PC-9 (cell line): ENCODE measurements at regions not wholly inside any gene's neighbourhood (a gene's known extent, or its start where the extent isn't known, plus 50 kb on each side); places are given as distances from the start of the nearest gene placed in this dataset.

Experiments used
- BruUV-seq: library from RNA; stranded (reverse); fragments of 400-500 nt; replicated peaks from 2 replicates; lab custom pipeline; 2021; lab: Mats Ljungman, UMichigan
- CTCF ChIA-PET: fragments of 300-600 bp; sonication (Branson Sonifier 250); formaldehyde crosslinking; loops from one replicate; lab custom pipeline; 2022; ENCODE audit warnings: antibody characterized with exemption; lab: Charles Lee
- POLR2A ChIA-PET: fragments of 300-600 bp; sonication (Branson Sonifier 250); formaldehyde crosslinking; loops from one replicate; lab custom pipeline; 2022; ENCODE audit warnings: antibody characterized with exemption; ENCODE audit not compliant: unreplicated experiment; lab: Charles Lee
- DNase-seq, 2 experiments: peaks; one replicate each; pipeline versions ENCODE4 v3.0.0 to v3.0.0-alpha.2; 2015 to 2022; ENCODE audit warnings: mixed read lengths in 1 of 2
- H2AFZ ChIP-seq: fragments of 200-600 bp; sonication (generic); 2 replicates; pipeline ENCODE4 v1.8.1; 2017; ENCODE audit warnings: antibody characterized with exemption
- H3F3A ChIP-seq: fragments of 200-600 bp; sonication (generic); 2 replicates; pipeline ENCODE4 v1.8.1; 2017; ENCODE audit warnings: antibody characterized with exemption, mild to moderate bottlenecking, low read depth; ENCODE audit not compliant: insufficient read depth
- H3K27ac ChIP-seq: fragments of 200-600 bp; sonication (generic); 2 replicates; pipeline ENCODE4 v1.6.1; 2016; ENCODE audit warnings: mixed run types
- H3K27me3 ChIP-seq: fragments of 200-600 bp; sonication (generic); 2 replicates; pipeline ENCODE4 v1.6.1; 2016; ENCODE audit warnings: low read depth, mixed run types; ENCODE audit not compliant: insufficient read depth
- H3K36me3 ChIP-seq: fragments of 200-600 bp; sonication (generic); 2 replicates; pipeline ENCODE4 v1.6.1; 2016; ENCODE audit warnings: low read depth, mixed run types
- H3K4me1 ChIP-seq: fragments of 200-600 bp; sonication (generic); replicated peaks from 2 replicates; pipeline ENCODE4 v1.6.1; 2016; ENCODE audit warnings: mixed run types; ENCODE audit not compliant: insufficient read depth
- H3K4me2 ChIP-seq: fragments of 200-600 bp; sonication (generic); 2 replicates; pipeline ENCODE4 v1.6.1; 2017; ENCODE audit warnings: mixed run types
- H3K4me3 ChIP-seq: fragments of 200-600 bp; sonication (generic); 2 replicates; pipeline ENCODE4 v1.6.1; 2016; ENCODE audit warnings: mixed run types
- H3K79me2 ChIP-seq: fragments of 200-600 bp; sonication (generic); 2 replicates; pipeline ENCODE4 v1.6.1; 2017; ENCODE audit warnings: low read depth, mixed run types
- H3K9me2 ChIP-seq: fragments of 200-600 bp; sonication (generic); 2 replicates; pipeline ENCODE4 v1.8.1; 2017; ENCODE audit warnings: mild to moderate bottlenecking; ENCODE audit not compliant: insufficient read depth
- H3K9me3 ChIP-seq: fragments of 200-600 bp; sonication (generic); 2 replicates; pipeline ENCODE4 v1.8.1; 2016; ENCODE audit warnings: low read depth; ENCODE audit not compliant: insufficient read depth
- H4K20me1 ChIP-seq: fragments of 200-600 bp; sonication (generic); 2 replicates; pipeline ENCODE4 v1.8.1; 2017; ENCODE audit not compliant: insufficient read depth
- CTCF ChIP-seq: fragments of 200-600 bp; sonication (generic); conservative IDR thresholded peaks from 2 replicates; pipeline ENCODE4 v1.6.1; 2017; ENCODE audit warnings: mixed run types, antibody characterized with exemption, mild to moderate bottlenecking, moderate library complexity
- EZH2 ChIP-seq: fragments of 200-600 bp; sonication (generic); IDR thresholded peaks from 2 replicates; pipeline ENCODE4 v1.8.0; 2017; ENCODE audit warnings: antibody characterized with exemption, low read depth
- intact Hi-C: fragments of 100-400 bp; cut with micrococcal nuclease; formaldehyde crosslinking; loops from one replicate; pipeline ENCODE4 v1.10.0; 2022; ENCODE audit not compliant: unreplicated experiment

- no peaks in the 10 kb centered on the region for H3K36me3 ChIP-seq
- peaks cover 51% of the 10 kb centered on the region for H3K27me3 ChIP-seq
- ChIA-PET CTCF (no interaction called here), POLR2A (no interaction called here)
- no peaks in the 10 kb centered on the region for H4K20me1 ChIP-seq
- intact Hi-C loops = no loop called here
- no peak overlapping the region for H3K4me2 ChIP-seq
- no peak overlapping the region for H3K27ac ChIP-seq
- no peak overlapping the region for H3K4me3 ChIP-seq
- BruUV-seq = no TSS peak
- TF ChIP-seq EZH2 (no peak), CTCF (no peak)
- no peak overlapping the region for H2AFZ ChIP-seq
- H3K9me2 ChIP-seq = no peaks in the 10 kb centered on the region
- no peaks in the 10 kb centered on the region for H3K4me1 ChIP-seq
- H3K79me2 ChIP-seq = no peaks in the 10 kb centered on the region
- no peaks in the 10 kb centered on the region for H3K9me3 ChIP-seq
- no peak for DNase-seq
- peaks cover 5% of the 10 kb centered on the region; the same call in 1 of the 2 replicates for H3F3A ChIP-seq
Observed at GRCh38 chrX:1111601-1112300, 100.7 kb downstream of the CRLF2 start.

- H3F3A ChIP-seq = peaks cover 5% of the 10 kb centered on the region; the same call in 1 of the 2 replicates
- no peak overlapping the region for H3K4me2 ChIP-seq
- no peaks in the 10 kb centered on the region for H3K36me3 ChIP-seq
- TF ChIP-seq EZH2 (no peak), CTCF (no peak)
- H3K9me3 ChIP-seq = no peaks in the 10 kb centered on the region
- H3K27ac ChIP-seq = no peak overlapping the region
- BruUV-seq = no TSS peak
- no peaks in the 10 kb centered on the region for H3K4me1 ChIP-seq
- peaks cover 56% of the 10 kb centered on the region for H3K27me3 ChIP-seq
- no peak overlapping the region for H3K4me3 ChIP-seq
- ChIA-PET CTCF (no interaction called here), POLR2A (no interaction called here)
- no peak overlapping the region for H2AFZ ChIP-seq
- no peaks in the 10 kb centered on the region for H4K20me1 ChIP-seq
- intact Hi-C loops = no loop called here
- DNase-seq = no peak
- no peaks in the 10 kb centered on the region for H3K9me2 ChIP-seq
- H3K79me2 ChIP-seq = no peaks in the 10 kb centered on the region
Observed at GRCh38 chrX:1109580-1110119, 102.8 kb downstream of the CRLF2 start.

DNA sequence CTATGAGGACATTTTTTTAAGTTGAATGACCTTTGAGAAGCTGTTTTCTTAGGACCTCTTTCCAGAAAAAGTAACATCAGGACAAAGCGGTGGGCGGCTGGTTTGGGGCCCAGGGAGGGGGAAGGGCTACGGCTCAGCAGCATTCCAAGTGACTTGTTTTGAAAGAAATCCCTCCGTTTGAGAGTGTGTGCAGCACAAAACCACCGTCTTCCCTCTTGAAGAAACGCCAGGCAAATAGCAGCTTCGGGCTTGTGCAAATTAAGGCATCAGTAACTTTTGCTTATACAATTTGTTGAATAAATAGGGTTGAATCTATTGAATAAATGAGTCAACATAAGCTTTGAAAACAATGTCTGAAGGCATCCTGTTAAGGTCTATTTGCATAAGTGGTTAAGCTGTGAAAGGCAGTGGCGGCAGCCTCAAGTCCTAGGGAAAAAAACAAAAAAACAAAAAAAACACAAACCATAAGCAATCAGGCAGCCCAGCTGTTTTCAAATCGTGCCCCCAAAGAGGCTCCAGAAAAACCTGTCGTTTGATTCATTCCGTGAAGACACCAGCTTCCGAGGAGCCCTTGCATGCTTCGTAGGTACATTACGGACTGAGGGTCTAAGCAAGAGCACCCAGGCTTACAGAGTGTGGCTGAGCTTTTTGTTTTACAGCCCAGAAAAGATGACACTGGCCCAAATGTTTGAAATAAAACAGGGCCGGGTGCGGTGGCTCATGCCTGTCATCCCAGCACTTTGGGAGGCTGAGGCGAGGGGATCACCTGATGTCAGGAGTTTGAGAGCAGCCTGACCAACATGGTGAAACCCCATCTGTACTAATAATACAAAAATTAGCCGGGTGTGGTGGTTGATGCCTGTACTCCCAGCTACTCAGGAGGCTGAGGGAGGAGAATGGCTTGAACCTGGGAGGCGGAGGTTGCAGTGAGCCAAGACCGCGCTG is 103.7 kb downstream of the CRLF2 start:
- intact Hi-C loops = no loop called here
- TF ChIP-seq EZH2 = no peak
- no peak for TF ChIP-seq CTCF
- H3K9me2 ChIP-seq = no peaks in the 10 kb centered on the region
- H3F3A ChIP-seq = peaks cover 5% of the 10 kb centered on the region; the same call in 1 of the 2 replicates
- no peaks in the 10 kb centered on the region for H3K4me1 ChIP-seq
- ChIA-PET CTCF (no interaction called here), POLR2A (no interaction called here)
- H3K4me3 ChIP-seq = no peak overlapping the region
- H3K27ac ChIP-seq = no peak overlapping the region
- H3K79me2 ChIP-seq = no peaks in the 10 kb centered on the region
- H4K20me1 ChIP-seq = no peaks in the 10 kb centered on the region
- peaks cover 55% of the 10 kb centered on the region for H3K27me3 ChIP-seq
- H3K36me3 ChIP-seq = no peaks in the 10 kb centered on the region
- no peak overlapping the region for H3K4me2 ChIP-seq
- H2AFZ ChIP-seq = no peak overlapping the region
- H3K9me3 ChIP-seq = no peaks in the 10 kb centered on the region
- no peak for DNase-seq
- BruUV-seq = no TSS peak
